GM23338 (cell line): ENCODE measurements at regions not wholly inside any gene's neighbourhood (a gene's known extent, or its start where the extent isn't known, plus 50 kb on each side); places are given as distances from the start of the nearest gene placed in this dataset.

Source experiments
- ATAC-seq: fragments of 200-7000 bp; cut with Tn5 transposase; 3 replicates; pipeline ENCODE4 v1.9.1; 2020
- DNase-seq: peaks from one replicate; pipeline ENCODE4 v3.0.0-alpha.2; 2015; ENCODE audit warnings: low spot score
- H2AFZ ChIP-seq: fragments of 200-600 bp; sonication (generic); 2 replicates; pipeline ENCODE4 v1.8.0; 2016; ENCODE audit warnings: antibody characterized with exemption, mild to moderate bottlenecking, moderate library complexity
- H3F3A ChIP-seq: fragments of 200-600 bp; sonication (generic); replicated peaks from 2 replicates; pipeline ENCODE4 v1.8.0; 2017; ENCODE audit warnings: antibody characterized with exemption, mixed run types, low read depth
- H3K27ac ChIP-seq: fragments of 200-600 bp; sonication (generic); 2 replicates; pipeline ENCODE4 v1.6.1; 2016; ENCODE audit warnings: low read depth
- H3K27me3 ChIP-seq: fragments of 200-600 bp; sonication (generic); 2 replicates; pipeline ENCODE4 v1.8.0; 2016; ENCODE audit warnings: mild to moderate bottlenecking, mixed run types, moderate library complexity; ENCODE audit not compliant: insufficient read depth
- H3K36me3 ChIP-seq: fragments of 200-600 bp; sonication (generic); 2 replicates; pipeline ENCODE4 v1.8.0; 2016; ENCODE audit warnings: mild to moderate bottlenecking; ENCODE audit not compliant: insufficient read depth
- H3K4me1 ChIP-seq: fragments of 200-600 bp; sonication (generic); 2 replicates; pipeline ENCODE4 v1.8.0; 2016; ENCODE audit warnings: mild to moderate bottlenecking, moderate library complexity; ENCODE audit not compliant: insufficient read depth
- H3K4me2 ChIP-seq: fragments of 200-600 bp; sonication (generic); 2 replicates; pipeline ENCODE4 v1.7.1; 2017; ENCODE audit warnings: mixed run types
- H3K4me3 ChIP-seq: fragments of 200-600 bp; sonication (generic); 2 replicates; pipeline ENCODE4 v1.6.1; 2016; ENCODE audit warnings: mixed run types
- H3K79me2 ChIP-seq: fragments of 200-600 bp; sonication (generic); replicated peaks from 2 replicates; pipeline ENCODE4 v1.8.0; 2017; ENCODE audit warnings: mild to moderate bottlenecking; ENCODE audit not compliant: insufficient read depth
- H3K9me2 ChIP-seq: fragments of 200-600 bp; sonication (generic); 2 replicates; pipeline ENCODE4 v1.8.0; 2017; ENCODE audit not compliant: insufficient read depth
- H4K20me1 ChIP-seq: fragments of 200-600 bp; sonication (generic); replicated peaks from 2 replicates; pipeline ENCODE4 v1.8.0; 2017; ENCODE audit warnings: mild to moderate bottlenecking; ENCODE audit not compliant: insufficient read depth
- H3K27ac Mint-ChIP-seq: 2 replicates; pipeline ENCODE4 v1.8.0; 2020; ENCODE audit warnings: inconsistent platforms, mild to moderate bottlenecking, moderate library complexity, mixed read lengths
- H3K27me3 Mint-ChIP-seq: 3 replicates; pipeline ENCODE4 v1.8.0; 2022; ENCODE audit warnings: low read depth, mild to moderate bottlenecking, moderate library complexity, mixed read lengths, inconsistent platforms; ENCODE audit not compliant: insufficient read depth, poor library complexity
- H3K36me3 Mint-ChIP-seq: 3 replicates; pipeline ENCODE4 v1.8.0; 2021; ENCODE audit warnings: low read depth, mild to moderate bottlenecking, inconsistent platforms, moderate library complexity, mixed read lengths
- H3K4me1 Mint-ChIP-seq: 3 replicates; pipeline ENCODE4 v1.8.0; 2020; ENCODE audit warnings: mild to moderate bottlenecking, inconsistent platforms, mixed read lengths
- H3K4me3 Mint-ChIP-seq: 3 replicates; pipeline ENCODE4 v1.8.0; 2021; ENCODE audit warnings: moderate library complexity, mild to moderate bottlenecking, inconsistent platforms, mixed read lengths
- H3K9me3 Mint-ChIP-seq: 3 replicates; pipeline ENCODE4 v1.8.0; 2020; ENCODE audit warnings: moderate library complexity, mild to moderate bottlenecking, inconsistent platforms, mixed read lengths
- CREB1 ChIP-seq: fragments of 250-450 bp; sonication (Bioruptor Pico); IDR thresholded peaks from 2 replicates; pipeline ENCODE4 v1.5.0; 2020; ENCODE audit warnings: low read depth, mild to moderate bottlenecking, moderate library complexity
- CTCF ChIP-seq, 2 experiments: fragments of 200-600 bp in 1 of 2; sonication (generic) in 1 of 2; conservative IDR thresholded peaks; 2 replicates each; pipeline versions ENCODE4 v1.5.1 to v1.6.1; 2016 to 2017; ENCODE audit warnings: antibody characterized with exemption in 2 of 2, low read depth in 2 of 2, mild to moderate bottlenecking in 2 of 2, moderate library complexity in 1 of 2
- EZH2phosphoT487 ChIP-seq: fragments of 200-600 bp; sonication (generic); IDR thresholded peaks from one replicate; pipeline ENCODE4 v1.8.1; 2018; ENCODE audit warnings: antibody characterized with exemption; ENCODE audit not compliant: unreplicated experiment
- JUNB ChIP-seq: IDR thresholded peaks from one replicate; pipeline ENCODE4 v1.6.1; 2016; ENCODE audit warnings: antibody characterized with exemption; ENCODE audit not compliant: unreplicated experiment
- POLR2AphosphoS5 ChIP-seq: IDR thresholded peaks from 2 replicates; pipeline ENCODE4 v1.6.1; 2016; ENCODE audit warnings: antibody characterized with exemption, low read depth
- STAT1 ChIP-seq: IDR thresholded peaks from one replicate; pipeline ENCODE4 v1.6.1; 2016; ENCODE audit warnings: antibody characterized with exemption; ENCODE audit not compliant: unreplicated experiment
- ZNF114 ChIP-seq: fragments of 250-450 bp; sonication (Bioruptor Pico); IDR thresholded peaks from 2 replicates; pipeline ENCODE4 v1.5.0; 2020; ENCODE audit warnings: mild to moderate bottlenecking, moderate library complexity
- ZNF331 ChIP-seq: fragments of 250-450 bp; sonication (Bioruptor Pico); IDR thresholded peaks from 2 replicates; pipeline ENCODE4 v1.5.0; 2020; ENCODE audit warnings: low read depth, mild to moderate bottlenecking, moderate library complexity
- TF ChIP-seq, protein P1 (sequence below): fragments of 250-450 bp; sonication (Bioruptor Pico); IDR thresholded peaks from 2 replicates; pipeline ENCODE4 v1.5.0; 2020; ENCODE audit warnings: mild to moderate bottlenecking, moderate library complexity
- TF ChIP-seq, protein P2 (sequence below): IDR thresholded peaks from 2 replicates; pipeline ENCODE4 v1.6.1; 2016; ENCODE audit warnings: antibody characterized with exemption

GRCh38 chr5:119991625-119992024 lies 362.3 kb downstream of the FAM170A start:
- no peak for ATAC-seq
- H3K4me1 Mint-ChIP-seq, result no peaks in the 10 kb centered on the region; the same call in 2 of the 3 replicates

More at GRCh38 chr5:119991625-119992024, 362.3 kb downstream of the FAM170A start:
- Mint-ChIP-seq H3K27me3 (peaks cover 2% of the 10 kb centered on the region), H3K27ac (no peak overlapping the region), H3K36me3 (peaks cover 25% of the 10 kb centered on the region), H3K9me3 (peaks cover 34% of the 10 kb centered on the region), H3K4me3 (no peak overlapping the region)
- H3K27ac ChIP-seq, result no peak overlapping the region
- 0 out of 2 replicates have a peak, but pooled peaks cover 4% of the 10 kb centered on the region for H3K9me2 ChIP-seq
- H3K4me1 ChIP-seq, result no peaks in the 10 kb centered on the region
- no peaks in the 10 kb centered on the region for H3F3A ChIP-seq
- TF ChIP-seq EZH2phosphoT487 (no peak), JUNB (no peak), CREB1 (CRISPR knock-in tag) (no peak), ZNF331 (CRISPR knock-in tag) (no peak), POLR2AphosphoS5 (no peak), ZNF114 (CRISPR knock-in tag) (no peak), CTCF (conservative IDR thresholded peaks at IDR 0.05; ENCODE audit: low read depth in 2 of 2) (no peak), STAT1 (no peak)
- TF ChIP-seq, protein P1, sequence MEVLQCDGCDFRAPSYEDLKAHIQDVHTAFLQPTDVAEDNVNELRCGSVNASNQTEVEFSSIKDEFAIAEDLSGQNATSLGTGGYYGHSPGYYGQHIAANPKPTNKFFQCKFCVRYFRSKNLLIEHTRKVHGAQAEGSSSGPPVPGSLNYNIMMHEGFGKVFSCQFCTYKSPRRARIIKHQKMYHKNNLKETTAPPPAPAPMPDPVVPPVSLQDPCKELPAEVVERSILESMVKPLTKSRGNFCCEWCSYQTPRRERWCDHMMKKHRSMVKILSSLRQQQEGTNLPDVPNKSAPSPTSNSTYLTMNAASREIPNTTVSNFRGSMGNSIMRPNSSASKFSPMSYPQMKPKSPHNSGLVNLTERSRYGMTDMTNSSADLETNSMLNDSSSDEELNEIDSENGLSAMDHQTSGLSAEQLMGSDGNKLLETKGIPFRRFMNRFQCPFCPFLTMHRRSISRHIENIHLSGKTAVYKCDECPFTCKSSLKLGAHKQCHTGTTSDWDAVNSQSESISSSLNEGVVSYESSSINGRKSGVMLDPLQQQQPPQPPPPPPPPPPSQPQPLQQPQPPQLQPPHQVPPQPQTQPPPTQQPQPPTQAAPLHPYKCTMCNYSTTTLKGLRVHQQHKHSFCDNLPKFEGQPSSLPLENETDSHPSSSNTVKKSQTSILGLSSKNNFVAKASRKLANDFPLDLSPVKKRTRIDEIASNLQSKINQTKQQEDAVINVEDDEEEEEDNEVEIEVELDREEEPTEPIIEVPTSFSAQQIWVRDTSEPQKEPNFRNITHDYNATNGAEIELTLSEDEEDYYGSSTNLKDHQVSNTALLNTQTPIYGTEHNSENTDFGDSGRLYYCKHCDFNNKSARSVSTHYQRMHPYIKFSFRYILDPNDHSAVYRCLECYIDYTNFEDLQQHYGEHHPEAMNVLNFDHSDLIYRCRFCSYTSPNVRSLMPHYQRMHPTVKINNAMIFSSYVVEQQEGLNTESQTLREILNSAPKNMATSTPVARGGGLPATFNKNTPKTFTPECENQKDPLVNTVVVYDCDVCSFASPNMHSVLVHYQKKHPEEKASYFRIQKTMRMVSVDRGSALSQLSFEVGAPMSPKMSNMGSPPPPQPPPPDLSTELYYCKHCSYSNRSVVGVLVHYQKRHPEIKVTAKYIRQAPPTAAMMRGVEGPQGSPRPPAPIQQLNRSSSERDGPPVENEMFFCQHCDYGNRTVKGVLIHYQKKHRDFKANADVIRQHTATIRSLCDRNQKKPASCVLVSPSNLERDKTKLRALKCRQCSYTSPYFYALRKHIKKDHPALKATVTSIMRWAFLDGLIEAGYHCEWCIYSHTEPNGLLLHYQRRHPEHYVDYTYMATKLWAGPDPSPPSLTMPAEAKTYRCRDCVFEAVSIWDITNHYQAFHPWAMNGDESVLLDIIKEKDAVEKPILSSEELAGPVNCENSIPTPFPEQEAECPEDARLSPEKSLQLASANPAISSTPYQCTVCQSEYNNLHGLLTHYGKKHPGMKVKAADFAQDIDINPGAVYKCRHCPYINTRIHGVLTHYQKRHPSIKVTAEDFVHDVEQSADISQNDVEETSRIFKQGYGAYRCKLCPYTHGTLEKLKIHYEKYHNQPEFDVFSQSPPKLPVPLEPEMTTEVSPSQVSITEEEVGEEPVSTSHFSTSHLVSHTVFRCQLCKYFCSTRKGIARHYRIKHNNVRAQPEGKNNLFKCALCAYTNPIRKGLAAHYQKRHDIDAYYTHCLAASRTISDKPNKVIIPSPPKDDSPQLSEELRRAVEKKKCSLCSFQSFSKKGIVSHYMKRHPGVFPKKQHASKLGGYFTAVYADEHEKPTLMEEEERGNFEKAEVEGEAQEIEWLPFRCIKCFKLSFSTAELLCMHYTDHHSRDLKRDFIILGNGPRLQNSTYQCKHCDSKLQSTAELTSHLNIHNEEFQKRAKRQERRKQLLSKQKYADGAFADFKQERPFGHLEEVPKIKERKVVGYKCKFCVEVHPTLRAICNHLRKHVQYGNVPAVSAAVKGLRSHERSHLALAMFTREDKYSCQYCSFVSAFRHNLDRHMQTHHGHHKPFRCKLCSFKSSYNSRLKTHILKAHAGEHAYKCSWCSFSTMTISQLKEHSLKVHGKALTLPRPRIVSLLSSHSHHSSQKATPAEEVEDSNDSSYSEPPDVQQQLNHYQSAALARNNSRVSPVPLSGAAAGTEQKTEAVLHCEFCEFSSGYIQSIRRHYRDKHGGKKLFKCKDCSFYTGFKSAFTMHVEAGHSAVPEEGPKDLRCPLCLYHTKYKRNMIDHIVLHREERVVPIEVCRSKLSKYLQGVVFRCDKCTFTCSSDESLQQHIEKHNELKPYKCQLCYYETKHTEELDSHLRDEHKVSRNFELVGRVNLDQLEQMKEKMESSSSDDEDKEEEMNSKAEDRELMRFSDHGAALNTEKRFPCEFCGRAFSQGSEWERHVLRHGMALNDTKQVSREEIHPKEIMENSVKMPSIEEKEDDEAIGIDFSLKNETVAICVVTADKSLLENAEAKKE (CRISPR knock-in tag), result no peak
- TF ChIP-seq, protein P2, sequence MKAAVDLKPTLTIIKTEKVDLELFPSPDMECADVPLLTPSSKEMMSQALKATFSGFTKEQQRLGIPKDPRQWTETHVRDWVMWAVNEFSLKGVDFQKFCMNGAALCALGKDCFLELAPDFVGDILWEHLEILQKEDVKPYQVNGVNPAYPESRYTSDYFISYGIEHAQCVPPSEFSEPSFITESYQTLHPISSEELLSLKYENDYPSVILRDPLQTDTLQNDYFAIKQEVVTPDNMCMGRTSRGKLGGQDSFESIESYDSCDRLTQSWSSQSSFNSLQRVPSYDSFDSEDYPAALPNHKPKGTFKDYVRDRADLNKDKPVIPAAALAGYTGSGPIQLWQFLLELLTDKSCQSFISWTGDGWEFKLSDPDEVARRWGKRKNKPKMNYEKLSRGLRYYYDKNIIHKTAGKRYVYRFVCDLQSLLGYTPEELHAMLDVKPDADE, result no peak
- DNase-seq, result no peak
- no peak overlapping the region for H3K4me3 ChIP-seq
- H3K36me3 ChIP-seq, result peaks cover 2% of the 10 kb centered on the region; the same call in 1 of the 2 replicates
- no peak overlapping the region for H2AFZ ChIP-seq
- H3K27me3 ChIP-seq, result no peaks in the 10 kb centered on the region
- no peaks in the 10 kb centered on the region for H4K20me1 ChIP-seq
- no peaks in the 10 kb centered on the region for H3K79me2 ChIP-seq
- H3K4me2 ChIP-seq, result no peak overlapping the region
